GM13976 (cell line): ENCODE measurements at regions not wholly inside any gene's neighbourhood (a gene's known extent, or its start where the extent isn't known, plus 50 kb on each side); places are given as distances from the start of the nearest gene placed in this dataset.

Experiments
- DNase-seq: peaks from one replicate; pipeline ENCODE4 v3.0.0; 2012; ENCODE audit warnings: low spot score
- CTCF ChIP-seq: IDR thresholded peaks from 2 replicates; pipeline ENCODE4 v1.5.1; 2012; ENCODE audit warnings: borderline replicate concordance, mild to moderate bottlenecking; ENCODE audit not compliant: insufficient read depth; ENCODE audit errors: extremely low read depth, missing control alignments, control extremely low read depth
- in situ Hi-C: fragments of 300-500 bp; cut with MboI; formaldehyde crosslinking; loops from one replicate; pipeline ENCODE4 v1.12.0; 2022; ENCODE audit warnings: low sequenced_read_pairs, mixed read lengths, inconsistent platforms; ENCODE audit not compliant: unreplicated experiment

DNA sequence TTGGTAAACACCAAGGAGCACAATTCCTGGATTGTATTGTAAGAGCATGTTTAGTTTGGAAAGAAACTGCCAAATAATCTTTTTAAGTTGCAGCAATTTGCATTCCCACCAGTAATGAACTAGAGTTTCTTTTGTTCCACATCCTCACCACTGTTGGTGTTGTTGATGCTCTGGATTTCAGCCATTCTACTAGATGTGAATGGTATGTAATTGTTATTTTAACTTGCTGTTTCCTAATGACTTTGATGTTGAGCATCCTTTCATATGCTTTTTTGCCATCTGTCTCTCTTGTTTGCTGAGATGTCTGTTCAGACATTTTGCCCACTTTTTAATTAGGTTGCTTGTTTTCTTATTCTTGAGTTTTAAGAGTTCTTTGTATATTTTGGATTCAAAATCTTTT lies 1654.1 kb downstream of the GRIK2 start:
- DNase-seq = no peak
- no peak for TF ChIP-seq CTCF
- in situ Hi-C loops = no loop called here

DNA sequence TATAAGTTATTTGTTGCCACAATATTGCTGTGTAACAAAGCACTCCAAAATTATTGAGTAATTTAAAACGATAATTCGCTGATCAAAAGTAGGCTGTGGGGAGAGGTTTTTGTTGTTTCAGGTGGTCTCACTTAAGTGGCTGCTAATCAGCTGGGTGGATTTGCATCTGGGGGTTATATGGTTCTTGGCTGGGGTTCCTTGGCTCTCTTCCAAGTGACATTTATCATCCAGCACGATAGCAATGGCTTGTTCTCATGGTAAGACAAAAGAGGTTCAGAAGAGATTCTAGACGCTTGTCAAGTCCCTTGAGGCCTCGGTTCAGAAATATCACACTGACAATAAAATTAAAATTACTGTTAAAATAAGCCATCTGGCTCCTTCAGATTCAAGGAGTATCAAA lies 1648.8 kb downstream of the GRIK2 start:
- TF ChIP-seq CTCF = no peak
- in situ Hi-C loops = no loop called here
- DNase-seq = no peak

- no peak for TF ChIP-seq CTCF
- no peak for DNase-seq
- in situ Hi-C loops = no loop called here
Observed at GRCh38 chr6:103036846-103037245, 1643.3 kb downstream of the GRIK2 start.

DNA sequence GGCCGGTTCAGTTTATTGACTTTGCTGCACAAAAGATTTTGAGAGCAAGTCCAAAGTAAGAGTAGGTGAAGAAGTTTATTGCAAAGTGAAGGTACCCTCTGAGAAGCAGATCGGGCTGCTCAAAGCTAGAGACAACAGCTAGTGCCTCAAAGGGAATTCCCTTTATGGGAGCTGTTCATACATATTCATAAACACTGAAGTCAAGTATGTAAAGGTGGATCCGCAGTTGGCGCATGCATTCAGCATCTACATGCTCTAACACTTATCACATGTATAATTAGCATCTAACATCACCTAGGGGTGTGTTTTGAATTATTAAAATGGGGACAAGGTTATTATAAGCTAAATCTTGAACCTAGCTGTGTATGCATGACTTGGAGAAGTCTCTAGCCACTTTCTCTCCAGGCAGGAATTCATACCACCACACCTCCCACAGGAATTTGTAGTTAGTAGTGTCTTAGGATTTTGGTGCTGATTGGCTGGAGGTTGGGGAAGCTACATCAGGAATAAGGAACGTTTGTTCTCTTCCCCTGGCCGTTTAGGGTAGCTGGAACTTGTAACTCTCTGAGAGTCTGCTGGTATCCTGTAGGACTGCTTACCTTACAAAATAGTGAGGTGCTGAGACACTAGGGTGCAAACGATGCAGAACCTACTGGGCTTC lies 1633.9 kb downstream of the GRIK2 start:
- DNase-seq = no peak
- in situ Hi-C loops = no loop called here
- no peak for TF ChIP-seq CTCF

GRCh38 chr6:103018426-103018825 lies 1624.9 kb downstream of the GRIK2 start:
- in situ Hi-C loops = no loop called here
- TF ChIP-seq CTCF = no peak
- DNase-seq = no peak

GRCh38 chr6:103017878-103018277 lies 1624.4 kb downstream of the GRIK2 start:
- in situ Hi-C loops = no loop called here
- TF ChIP-seq CTCF = no peak
- no peak for DNase-seq

GRCh38 chr6:103011605-103012004 lies 1618.1 kb downstream of the GRIK2 start:
- in situ Hi-C loops = no loop called here
- no peak for DNase-seq
- no peak for TF ChIP-seq CTCF
